ENCODE measurements at regions not wholly inside any gene's neighbourhood (a gene's known extent, or its start where the extent isn't known, plus 50 kb on each side); places are given as distances from the start of the nearest gene placed in this dataset.

DNA sequence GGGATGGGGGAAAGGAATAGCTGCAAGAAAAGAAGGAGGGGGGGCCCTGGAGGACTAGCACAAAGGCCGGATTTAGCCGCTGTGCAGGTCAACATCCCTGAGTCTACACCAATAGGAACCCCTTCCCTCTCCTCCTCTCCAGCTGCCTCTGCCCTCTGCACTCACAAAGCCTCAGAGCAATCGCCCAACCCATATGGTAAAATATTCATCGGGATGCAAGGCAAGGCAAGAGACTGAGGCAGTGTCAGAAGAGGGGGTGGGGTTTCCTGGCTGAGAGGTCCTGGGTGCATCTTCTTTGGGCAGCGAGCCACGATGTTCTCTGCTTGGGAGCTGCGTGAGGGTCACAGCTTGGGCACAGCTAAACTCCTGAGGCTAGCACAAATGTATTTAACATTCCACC lies 115.5 kb upstream of the NLRP1 start:
- no peaks in the 10 kb centered on the region for H3K4me1 Mint-ChIP-seq (ENCODE audit: low read depth)
- no peaks in the 10 kb centered on the region for H3K36me3 Mint-ChIP-seq (ENCODE audit: low read depth)
- H3K9me3 Mint-ChIP-seq (ENCODE audit: low read depth), result peaks cover 16% of the 10 kb centered on the region
- H3K27me3 Mint-ChIP-seq (ENCODE audit: low read depth), result peaks cover 36% of the 10 kb centered on the region
- H3K27ac Mint-ChIP-seq (ENCODE audit: unreplicated experiment), result no peak overlapping the region
- no peak for DNase-seq (ENCODE audit: low spot score)
- H3K4me3 Mint-ChIP-seq (ENCODE audit: unreplicated experiment), result no peak overlapping the region
- TF ChIP-seq, protein P1, sequence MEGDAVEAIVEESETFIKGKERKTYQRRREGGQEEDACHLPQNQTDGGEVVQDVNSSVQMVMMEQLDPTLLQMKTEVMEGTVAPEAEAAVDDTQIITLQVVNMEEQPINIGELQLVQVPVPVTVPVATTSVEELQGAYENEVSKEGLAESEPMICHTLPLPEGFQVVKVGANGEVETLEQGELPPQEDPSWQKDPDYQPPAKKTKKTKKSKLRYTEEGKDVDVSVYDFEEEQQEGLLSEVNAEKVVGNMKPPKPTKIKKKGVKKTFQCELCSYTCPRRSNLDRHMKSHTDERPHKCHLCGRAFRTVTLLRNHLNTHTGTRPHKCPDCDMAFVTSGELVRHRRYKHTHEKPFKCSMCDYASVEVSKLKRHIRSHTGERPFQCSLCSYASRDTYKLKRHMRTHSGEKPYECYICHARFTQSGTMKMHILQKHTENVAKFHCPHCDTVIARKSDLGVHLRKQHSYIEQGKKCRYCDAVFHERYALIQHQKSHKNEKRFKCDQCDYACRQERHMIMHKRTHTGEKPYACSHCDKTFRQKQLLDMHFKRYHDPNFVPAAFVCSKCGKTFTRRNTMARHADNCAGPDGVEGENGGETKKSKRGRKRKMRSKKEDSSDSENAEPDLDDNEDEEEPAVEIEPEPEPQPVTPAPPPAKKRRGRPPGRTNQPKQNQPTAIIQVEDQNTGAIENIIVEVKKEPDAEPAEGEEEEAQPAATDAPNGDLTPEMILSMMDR (IDR thresholded peaks at IDR 0.05), result no peak

DNA sequence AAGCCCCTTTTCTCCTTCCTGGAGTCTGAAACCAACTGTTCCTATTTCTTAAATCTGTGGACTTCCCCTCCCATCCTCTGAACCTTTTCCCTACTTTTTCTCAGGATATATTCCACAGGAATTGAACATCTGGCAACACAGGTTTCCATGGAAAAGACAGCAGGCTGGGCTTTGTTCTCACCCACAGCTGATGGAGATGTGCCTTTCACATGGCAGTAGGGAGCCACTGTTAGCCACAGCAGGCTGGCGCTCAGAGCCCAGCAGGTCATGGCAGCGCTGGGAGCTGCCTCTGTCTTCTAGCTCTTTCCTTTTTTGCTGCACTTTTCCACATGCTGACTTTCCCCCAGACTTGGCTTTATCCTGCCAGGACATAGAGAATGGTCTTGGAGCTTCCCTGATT lies 116.4 kb upstream of the NLRP1 start:
- H3K27ac Mint-ChIP-seq (ENCODE audit: unreplicated experiment), result no peak overlapping the region

DNA sequence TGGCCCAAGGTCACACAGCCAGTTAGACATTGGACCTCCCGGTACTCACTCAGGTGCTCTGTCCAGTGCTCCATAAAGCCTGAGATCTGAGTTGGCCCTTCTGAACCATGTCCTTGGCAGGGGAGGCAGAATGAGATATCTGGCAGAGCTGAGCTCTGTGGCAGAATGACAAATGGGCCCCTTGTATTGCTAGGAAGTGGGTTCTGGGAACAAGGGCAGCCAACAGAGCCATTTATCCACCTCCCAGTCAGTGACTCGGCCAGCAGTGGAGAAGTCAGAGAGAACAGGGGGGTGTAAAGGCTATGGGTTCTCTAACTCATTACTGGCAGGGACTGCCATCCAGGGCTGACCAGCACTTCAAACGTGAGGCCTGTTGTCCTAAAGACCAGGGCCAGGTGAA lies 117.1 kb upstream of the NLRP1 start:
- Mint-ChIP-seq H3K9me3 (ENCODE audit: low read depth) (peaks cover 16% of the 10 kb centered on the region), H3K36me3 (ENCODE audit: low read depth) (no peaks in the 10 kb centered on the region), H3K4me1 (ENCODE audit: low read depth) (no peaks in the 10 kb centered on the region), H3K27ac (ENCODE audit: unreplicated experiment) (no peak overlapping the region), H3K27me3 (ENCODE audit: low read depth) (peaks cover 34% of the 10 kb centered on the region), H3K4me3 (ENCODE audit: unreplicated experiment) (no peak overlapping the region)
- TF ChIP-seq, protein P1 (IDR thresholded peaks at IDR 0.05), result no peak
- DNase-seq (ENCODE audit: low spot score), result no peak

More for the DNA sequence above, 116.4 kb upstream of the NLRP1 start:
- Mint-ChIP-seq H3K4me1 (ENCODE audit: low read depth) (no peaks in the 10 kb centered on the region), H3K27me3 (ENCODE audit: low read depth) (peaks cover 34% of the 10 kb centered on the region), H3K9me3 (ENCODE audit: low read depth) (peaks cover 16% of the 10 kb centered on the region), H3K4me3 (ENCODE audit: unreplicated experiment) (no peak overlapping the region), H3K36me3 (ENCODE audit: low read depth) (no peaks in the 10 kb centered on the region)
- DNase-seq (ENCODE audit: low spot score), result no peak
- TF ChIP-seq, protein P1 (IDR thresholded peaks at IDR 0.05), result no peak

DNA sequence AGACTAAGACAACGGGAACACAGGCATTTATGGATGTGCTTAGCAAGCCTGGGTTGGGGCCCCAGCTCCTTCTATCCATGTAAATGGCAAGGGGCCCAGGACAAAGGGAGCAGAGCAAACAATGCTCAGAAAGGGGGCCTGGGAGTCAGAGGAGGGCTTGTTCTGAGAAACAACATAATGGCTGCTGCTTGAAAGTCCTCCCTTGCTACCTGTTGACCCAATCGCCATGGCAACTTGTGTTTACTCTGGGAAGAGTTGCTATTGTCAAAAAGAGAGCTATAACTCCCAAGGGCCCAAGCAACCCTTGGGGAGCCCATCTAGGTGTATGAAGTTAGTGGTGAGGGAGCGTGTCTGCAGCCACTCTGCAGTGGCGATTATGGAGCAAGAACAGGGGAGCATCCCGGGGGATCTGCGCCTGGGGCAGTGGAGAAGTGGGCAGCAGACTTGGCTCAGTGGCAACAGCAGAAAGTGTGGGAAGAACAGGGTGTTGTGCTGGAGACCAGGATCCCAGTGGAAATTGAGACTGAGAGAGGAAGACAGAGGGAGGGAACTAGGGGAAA lies 118.7 kb upstream of the NLRP1 start:
- H3K4me3 Mint-ChIP-seq (ENCODE audit: unreplicated experiment), result no peak overlapping the region
- H3K4me1 Mint-ChIP-seq (ENCODE audit: low read depth), result no peaks in the 10 kb centered on the region
- TF ChIP-seq, protein P1 (IDR thresholded peaks at IDR 0.05), result no peak
- no peak for DNase-seq (ENCODE audit: low spot score)
- no peak overlapping the region for H3K27ac Mint-ChIP-seq (ENCODE audit: unreplicated experiment)
- no peaks in the 10 kb centered on the region for H3K36me3 Mint-ChIP-seq (ENCODE audit: low read depth)
- peaks cover 30% of the 10 kb centered on the region for H3K27me3 Mint-ChIP-seq (ENCODE audit: low read depth)
- H3K9me3 Mint-ChIP-seq (ENCODE audit: low read depth), result peaks cover 16% of the 10 kb centered on the region

DNA sequence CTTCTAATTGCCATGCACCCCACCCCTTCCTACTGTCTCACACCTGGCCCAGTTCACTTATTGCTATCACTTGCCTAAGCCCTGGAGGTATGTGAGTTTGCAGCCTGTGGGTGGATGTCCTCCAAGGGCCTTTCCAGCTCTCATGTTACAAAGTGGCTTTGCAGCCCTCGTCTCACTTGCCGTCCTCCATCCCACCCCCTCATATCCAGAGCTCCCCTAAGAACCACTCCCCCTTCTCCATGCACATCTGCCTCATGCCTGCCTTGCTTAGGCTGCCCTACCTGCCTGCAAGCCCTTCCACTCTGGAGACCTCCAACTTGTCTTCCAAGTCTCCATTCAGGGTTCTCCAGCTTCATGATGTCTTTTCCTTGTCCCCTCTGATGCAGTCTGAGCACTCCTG lies 119.4 kb upstream of the NLRP1 start:
- no peaks in the 10 kb centered on the region for H3K4me1 Mint-ChIP-seq (ENCODE audit: low read depth)
- H3K27ac Mint-ChIP-seq (ENCODE audit: unreplicated experiment), result no peak overlapping the region
- H3K9me3 Mint-ChIP-seq (ENCODE audit: low read depth), result peaks cover 17% of the 10 kb centered on the region
- peaks cover 28% of the 10 kb centered on the region for H3K27me3 Mint-ChIP-seq (ENCODE audit: low read depth)
- H3K4me3 Mint-ChIP-seq (ENCODE audit: unreplicated experiment), result no peak overlapping the region
- no peaks in the 10 kb centered on the region for H3K36me3 Mint-ChIP-seq (ENCODE audit: low read depth)
- TF ChIP-seq, protein P1 (IDR thresholded peaks at IDR 0.05), result no peak
- no peak for DNase-seq (ENCODE audit: low spot score)
